ENCODE measurements at regions not wholly inside any gene's neighbourhood (a gene's known extent, or its start where the extent isn't known, plus 50 kb on each side); places are given as distances from the start of the nearest gene placed in this dataset.

DNA sequence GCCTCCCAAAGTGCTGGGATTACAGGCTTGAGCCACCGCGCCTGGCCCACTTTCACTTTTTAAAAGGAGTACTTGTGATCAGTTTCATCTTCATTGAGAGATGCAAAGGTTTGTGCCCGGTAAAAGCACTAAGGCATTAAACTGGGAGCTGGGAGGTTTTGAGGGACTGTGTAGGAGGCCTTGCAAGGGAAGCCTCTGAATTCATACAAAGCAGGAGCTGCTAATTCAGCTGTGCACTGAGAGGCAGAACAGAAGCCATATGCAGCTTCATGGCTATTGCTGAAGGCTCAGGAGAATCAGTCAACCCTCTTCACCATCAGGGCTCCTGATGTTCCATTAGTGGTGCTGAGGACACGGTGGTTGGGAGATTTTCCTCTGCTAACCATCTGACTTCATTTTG is 77.7 kb downstream of the GPR88 start:
- TF ChIP-seq, protein P1, sequence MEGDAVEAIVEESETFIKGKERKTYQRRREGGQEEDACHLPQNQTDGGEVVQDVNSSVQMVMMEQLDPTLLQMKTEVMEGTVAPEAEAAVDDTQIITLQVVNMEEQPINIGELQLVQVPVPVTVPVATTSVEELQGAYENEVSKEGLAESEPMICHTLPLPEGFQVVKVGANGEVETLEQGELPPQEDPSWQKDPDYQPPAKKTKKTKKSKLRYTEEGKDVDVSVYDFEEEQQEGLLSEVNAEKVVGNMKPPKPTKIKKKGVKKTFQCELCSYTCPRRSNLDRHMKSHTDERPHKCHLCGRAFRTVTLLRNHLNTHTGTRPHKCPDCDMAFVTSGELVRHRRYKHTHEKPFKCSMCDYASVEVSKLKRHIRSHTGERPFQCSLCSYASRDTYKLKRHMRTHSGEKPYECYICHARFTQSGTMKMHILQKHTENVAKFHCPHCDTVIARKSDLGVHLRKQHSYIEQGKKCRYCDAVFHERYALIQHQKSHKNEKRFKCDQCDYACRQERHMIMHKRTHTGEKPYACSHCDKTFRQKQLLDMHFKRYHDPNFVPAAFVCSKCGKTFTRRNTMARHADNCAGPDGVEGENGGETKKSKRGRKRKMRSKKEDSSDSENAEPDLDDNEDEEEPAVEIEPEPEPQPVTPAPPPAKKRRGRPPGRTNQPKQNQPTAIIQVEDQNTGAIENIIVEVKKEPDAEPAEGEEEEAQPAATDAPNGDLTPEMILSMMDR (IDR thresholded peaks at IDR 0.05), result no peak
- no peak for TF ChIP-seq EP300 (IDR thresholded peaks at IDR 0.05)
